ENCODE measurements at regions not wholly inside any gene's neighbourhood (a gene's known extent, or its start where the extent isn't known, plus 50 kb on each side); places are given as distances from the start of the nearest gene placed in this dataset.
"Not testable (repeated sequence)": the region's sequence is repeated elsewhere in the genome, so short reads cannot be mapped to it uniquely, and the experiment has no call there.

GRCh38 chr22:23467721-23468294 is 112.3 kb downstream of the IGLL1 start:
- H3K4me1 ChIP-seq (ENCODE audit: control insufficient read depth, insufficient read depth, low read length) = no peaks in the 10 kb centered on the region
- no peak for TF ChIP-seq ZNF513 (tag by site-specific recombination; IDR thresholded peaks at IDR 0.05)
- no peak for TF ChIP-seq ZNF394 (tag by site-specific recombination; IDR thresholded peaks at IDR 0.05; ENCODE audit: borderline replicate concordance)
- no peak for TF ChIP-seq TRIM28 (IDR thresholded peaks at IDR 0.05; ENCODE audit: borderline replicate concordance, low read length)
- TF ChIP-seq KLF1 (tag by site-specific recombination; IDR thresholded peaks at IDR 0.05) = no peak
- no peak for TF ChIP-seq ZNF621 (tag by site-specific recombination; IDR thresholded peaks at IDR 0.05)
- TF ChIP-seq ZNF580 (tag by site-specific recombination; IDR thresholded peaks at IDR 0.05) = no peak
- no peak for TF ChIP-seq SCRT2 (tag by site-specific recombination; IDR thresholded peaks at IDR 0.05)
- no peak for TF ChIP-seq ZNF548 (tag by site-specific recombination; IDR thresholded peaks at IDR 0.05)
- TF ChIP-seq ZNF274 (IDR thresholded peaks at IDR 0.05; ENCODE audit: low read length) = no peak
- TF ChIP-seq ZNF274 (tag by site-specific recombination; IDR thresholded peaks at IDR 0.05; ENCODE audit: borderline replicate concordance) = no peak
- TF ChIP-seq ZNF354C (tag by site-specific recombination; IDR thresholded peaks at IDR 0.05; ENCODE audit: borderline replicate concordance, low read depth) = no peak
- no peak for TF ChIP-seq ZNF701 (tag by site-specific recombination; IDR thresholded peaks at IDR 0.05)
- TF ChIP-seq ZEB2 (tag by site-specific recombination; IDR thresholded peaks at IDR 0.05) = no peak
- TF ChIP-seq KLF10 (tag by site-specific recombination; IDR thresholded peaks at IDR 0.05) = no peak
- no peak for TF ChIP-seq ZNF664 (tag by site-specific recombination; IDR thresholded peaks at IDR 0.05)
- TF ChIP-seq MZF1 (tag by site-specific recombination; IDR thresholded peaks at IDR 0.05; ENCODE audit: borderline replicate concordance) = no peak
- TF ChIP-seq ZNF2 (tag by site-specific recombination; IDR thresholded peaks at IDR 0.05) = no peak
- no peak for TF ChIP-seq SETDB1 (IDR thresholded peaks at IDR 0.05; ENCODE audit: insufficient read length, low read length)
- TF ChIP-seq ZNF18 (tag by site-specific recombination; IDR thresholded peaks at IDR 0.05) = no peak
- TF ChIP-seq ZNF692 (tag by site-specific recombination; IDR thresholded peaks at IDR 0.05) = no peak
- H3K4me3 ChIP-seq (ENCODE audit: low read depth, low read length) = no peak overlapping the region
- ChIA-PET CTCF (no interaction called here), POLR2A (no interaction called here)
- no peaks in the 10 kb centered on the region for H3K36me3 ChIP-seq (ENCODE audit: control insufficient read depth in 2 of 2, insufficient read depth in 1 of 2, low read length in 2 of 2)
- no peak overlapping the region for H3K27ac ChIP-seq (ENCODE audit: extremely low read depth, low read depth, low read length)
- H3K9me3 ChIP-seq (ENCODE audit: control insufficient read depth, insufficient read depth, low read depth, low read length) = no peaks in the 10 kb centered on the region

GRCh38 chr22:23466351-23466750 is 113.7 kb downstream of the IGLL1 start:
- no peaks in the 10 kb centered on the region for H3K4me1 ChIP-seq (ENCODE audit: control insufficient read depth, insufficient read depth, low read length)
- no peak overlapping the region for H3K4me3 ChIP-seq (ENCODE audit: low read depth, low read length)
- ChIA-PET POLR2A (no interaction called here), CTCF (no interaction called here)
- H3K27ac ChIP-seq (ENCODE audit: extremely low read depth, low read depth, low read length) = no peak overlapping the region
- no peak for TF ChIP-seq ZNF660 (tag by site-specific recombination; IDR thresholded peaks at IDR 0.05)
- H3K9me3 ChIP-seq (ENCODE audit: control insufficient read depth, insufficient read depth, low read depth, low read length) = no peaks in the 10 kb centered on the region
- no peaks in the 10 kb centered on the region for H3K36me3 ChIP-seq (ENCODE audit: control insufficient read depth in 2 of 2, insufficient read depth in 1 of 2, low read length in 2 of 2)

- POLR2A ChIA-PET; H3K27ac ChIP-seq (ENCODE audit: extremely low read depth, low read depth, low read length); H3K9me3 ChIP-seq (ENCODE audit: control insufficient read depth, insufficient read depth, low read depth, low read length); H3K4me3 ChIP-seq (ENCODE audit: low read depth, low read length); CTCF ChIA-PET; H3K36me3 ChIP-seq (ENCODE audit: control insufficient read depth in 2 of 2, insufficient read depth in 1 of 2, low read length in 2 of 2); H3K4me1 ChIP-seq (ENCODE audit: control insufficient read depth, insufficient read depth, low read length): not testable (repeated sequence)
These were observed 115.3 kb downstream of the IGLL1 start for GRCh38 chr22:23464796-23465195.

Measured in HEK293 (cell line).